Left ventricle myocardium inferior (tissue), 1 donor: ENCODE measurements at regions not wholly inside any gene's neighbourhood (a gene's known extent, or its start where the extent isn't known, plus 50 kb on each side); places are given as distances from the start of the nearest gene placed in this dataset.
"Not testable (repeated sequence)": the region's sequence is repeated elsewhere in the genome, so short reads cannot be mapped to it uniquely, and the experiment has no call there.

Source experiments
- DNase-seq: peaks from one replicate; pipeline ENCODE4 v3.0.0-alpha.2; 2020
- H3K27ac ChIP-seq: fragments of 200-600 bp; replicated peaks from 2 replicates; pipeline ENCODE4 v1.8.0; 2021
- H3K27me3 ChIP-seq: fragments of 200-600 bp; 2 replicates; pipeline ENCODE4 v1.8.0; 2021; ENCODE audit warnings: low read depth
- H3K36me3 ChIP-seq: fragments of 200-600 bp; 2 replicates; pipeline ENCODE4 v1.8.0; 2021
- H3K4me1 ChIP-seq: fragments of 200-600 bp; 2 replicates; pipeline ENCODE4 v1.8.0; 2021
- H3K4me3 ChIP-seq: fragments of 200-600 bp; 2 replicates; pipeline ENCODE4 v1.8.0; 2021; ENCODE audit warnings: mild to moderate bottlenecking, moderate library complexity
- H3K9me3 ChIP-seq: fragments of 200-600 bp; replicated peaks from 2 replicates; pipeline ENCODE4 v1.8.0; 2021
- intact Hi-C: fragments of 100-400 bp; cut with micrococcal nuclease; formaldehyde crosslinking; loops from one replicate; pipeline ENCODE4 v1.11.0; 2022
- TF ChIP-seq, protein P1 (sequence below): fragments of 200-600 bp; IDR thresholded peaks from 2 replicates; pipeline ENCODE4 v1.8.0; 2021; ENCODE audit warnings: antibody characterized with exemption, mild to moderate bottlenecking, borderline replicate concordance
- donor health status: DM: no; HTN: yes; CAD: no; lungs with severe emphysema.

DNA sequence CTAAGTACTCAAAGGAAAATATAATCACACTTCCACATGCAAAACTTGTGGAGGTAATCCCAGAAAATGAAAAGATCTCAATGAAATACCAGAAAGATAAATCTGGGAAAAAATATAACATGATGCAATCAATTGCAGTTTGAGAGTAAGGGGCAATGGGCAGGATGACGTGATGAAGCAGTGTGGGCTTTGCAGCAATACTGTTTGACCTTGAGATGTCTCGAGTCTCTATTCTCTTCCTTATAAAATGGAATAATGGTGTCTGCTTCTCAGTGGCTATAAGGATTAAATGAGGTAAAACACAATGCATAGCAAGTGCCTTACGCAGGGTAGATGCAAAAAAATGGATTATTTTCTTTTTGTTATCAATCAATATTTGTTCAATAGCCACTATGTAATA, 447.5 kb downstream of the BUD13 start:
- Histone ChIP-seq H3K27ac (no peak overlapping the region), H3K36me3 (no peaks in the 10 kb centered on the region), H3K9me3 (peaks cover 13% of the 10 kb centered on the region), H3K27me3 (peaks cover 5% of the 10 kb centered on the region), H3K4me1 (peaks cover 3% of the 10 kb centered on the region), H3K4me3 (no peak overlapping the region)
- DNase-seq = no peak
- intact Hi-C loops = no loop called here
- TF ChIP-seq, protein P1, sequence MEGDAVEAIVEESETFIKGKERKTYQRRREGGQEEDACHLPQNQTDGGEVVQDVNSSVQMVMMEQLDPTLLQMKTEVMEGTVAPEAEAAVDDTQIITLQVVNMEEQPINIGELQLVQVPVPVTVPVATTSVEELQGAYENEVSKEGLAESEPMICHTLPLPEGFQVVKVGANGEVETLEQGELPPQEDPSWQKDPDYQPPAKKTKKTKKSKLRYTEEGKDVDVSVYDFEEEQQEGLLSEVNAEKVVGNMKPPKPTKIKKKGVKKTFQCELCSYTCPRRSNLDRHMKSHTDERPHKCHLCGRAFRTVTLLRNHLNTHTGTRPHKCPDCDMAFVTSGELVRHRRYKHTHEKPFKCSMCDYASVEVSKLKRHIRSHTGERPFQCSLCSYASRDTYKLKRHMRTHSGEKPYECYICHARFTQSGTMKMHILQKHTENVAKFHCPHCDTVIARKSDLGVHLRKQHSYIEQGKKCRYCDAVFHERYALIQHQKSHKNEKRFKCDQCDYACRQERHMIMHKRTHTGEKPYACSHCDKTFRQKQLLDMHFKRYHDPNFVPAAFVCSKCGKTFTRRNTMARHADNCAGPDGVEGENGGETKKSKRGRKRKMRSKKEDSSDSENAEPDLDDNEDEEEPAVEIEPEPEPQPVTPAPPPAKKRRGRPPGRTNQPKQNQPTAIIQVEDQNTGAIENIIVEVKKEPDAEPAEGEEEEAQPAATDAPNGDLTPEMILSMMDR = no peak

DNA sequence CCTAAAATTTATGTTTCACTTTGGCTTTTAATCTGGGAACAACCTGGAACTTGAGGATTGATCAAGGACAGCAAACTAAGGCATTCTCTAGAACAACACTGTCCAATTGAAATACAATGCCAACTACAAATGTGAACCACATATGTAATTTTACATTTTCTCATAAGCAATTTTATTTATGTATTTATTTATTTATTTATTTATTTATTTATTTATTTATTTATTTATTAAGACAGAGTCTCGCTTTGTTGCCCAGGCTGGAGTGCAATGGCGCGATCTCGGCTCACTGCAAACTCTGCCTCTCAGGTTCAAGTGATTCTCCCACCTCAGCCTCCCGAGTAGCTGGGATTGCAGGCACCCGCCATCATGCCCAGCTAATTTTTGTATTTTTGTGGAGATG, 448.7 kb downstream of the BUD13 start:
- H3K9me3 ChIP-seq = peaks cover 13% of the 10 kb centered on the region
- H3K27ac ChIP-seq, intact Hi-C loops, DNase-seq, H3K4me1 ChIP-seq, H3K4me3 ChIP-seq, H3K27me3 ChIP-seq, H3K36me3 ChIP-seq: not testable (repeated sequence)

DNA sequence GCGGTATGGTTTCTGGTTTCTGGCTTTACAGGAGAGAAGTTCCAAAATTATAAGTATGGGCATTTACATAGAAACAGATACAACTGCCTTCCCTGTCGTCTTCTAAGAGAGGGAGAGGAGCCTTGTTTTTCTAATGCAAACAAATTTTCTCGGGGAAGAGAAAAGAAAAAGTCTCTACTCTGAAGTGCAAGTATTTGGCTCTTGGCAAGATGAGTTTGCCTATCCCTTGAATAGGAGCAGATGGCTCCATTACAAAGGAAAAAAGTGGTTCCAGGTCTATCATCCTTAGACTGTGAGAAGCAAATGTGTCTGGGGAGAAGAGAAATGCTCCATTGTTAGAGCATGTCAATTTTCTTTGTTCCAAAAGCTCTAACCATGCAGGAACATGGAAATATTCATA, 455.6 kb downstream of the BUD13 start:
- Histone ChIP-seq H3K36me3 (no peaks in the 10 kb centered on the region), H3K9me3 (peaks cover 13% of the 10 kb centered on the region), H3K27me3 (no peaks in the 10 kb centered on the region), H3K4me1 (peaks cover 14% of the 10 kb centered on the region), H3K27ac (no peak overlapping the region), H3K4me3 (no peak overlapping the region)
- DNase-seq = no peak
- TF ChIP-seq, protein P1 = no peak
- intact Hi-C loops = no loop called here

DNA sequence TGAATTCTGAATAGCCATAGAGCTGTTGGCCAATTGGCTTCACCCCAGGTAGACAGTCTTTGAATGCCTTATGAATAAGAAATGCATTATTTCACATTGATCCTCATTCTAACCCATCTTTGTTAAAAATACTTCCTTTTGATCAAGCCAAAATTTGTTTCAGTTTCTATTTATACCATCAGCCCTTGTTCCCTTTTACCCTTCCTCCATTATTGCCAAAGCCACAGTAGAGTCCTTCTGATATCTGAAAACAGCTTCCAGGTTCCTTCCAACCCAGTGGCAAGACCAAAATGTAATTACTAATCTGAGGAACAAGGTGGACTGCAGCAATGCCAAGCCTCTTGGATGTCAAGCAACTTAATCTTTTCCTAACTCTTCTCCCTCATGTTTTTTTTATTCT, 458.8 kb downstream of the BUD13 start:
- TF ChIP-seq, protein P1 = no peak

DNA sequence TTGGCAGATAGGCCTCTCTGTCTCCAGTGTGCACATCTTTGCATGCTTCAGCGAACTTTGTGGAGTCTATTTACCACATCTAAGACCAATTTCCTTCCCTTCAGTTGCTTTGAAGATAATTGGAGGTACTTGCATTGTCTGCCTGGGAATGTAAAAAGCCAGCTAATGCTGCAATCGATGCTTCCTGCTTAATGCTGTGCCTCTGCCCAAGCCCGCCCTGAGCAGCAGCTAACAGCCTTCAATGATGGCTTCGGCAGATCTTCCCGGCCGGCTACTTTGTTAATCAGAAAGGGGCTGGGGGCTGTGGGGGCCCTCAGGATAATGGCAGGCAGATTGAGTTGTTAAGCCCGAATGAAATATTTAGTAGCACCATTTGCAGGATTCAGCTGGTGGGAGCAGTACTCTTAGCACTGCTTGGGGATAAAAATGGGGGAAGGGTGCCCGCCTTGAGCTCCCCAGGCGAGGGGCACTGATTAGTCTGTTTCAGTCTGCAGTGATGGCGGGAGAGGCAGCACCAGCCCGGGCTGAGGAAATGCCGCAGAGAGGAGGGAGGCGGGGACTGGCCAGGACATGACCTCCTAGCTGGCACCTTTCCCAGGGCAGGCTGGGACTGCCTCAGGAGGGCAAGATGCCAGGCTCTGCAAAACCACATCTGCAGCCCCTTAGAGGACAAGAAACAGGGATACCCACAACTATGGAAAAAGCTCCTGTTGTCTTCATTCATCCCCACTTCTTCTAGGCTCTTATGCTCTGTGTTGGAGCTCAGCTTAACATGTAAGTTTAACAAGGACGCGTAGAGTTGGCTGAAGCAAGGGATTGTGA, 460.0 kb downstream of the BUD13 start:
- no peaks in the 10 kb centered on the region for H3K9me3 ChIP-seq
- intact Hi-C loops = no loop called here
- peaks cover 14% of the 10 kb centered on the region for H3K4me1 ChIP-seq
- H3K27me3 ChIP-seq = no peaks in the 10 kb centered on the region
- peak; percentile 86 for DNase-seq
- H3K27ac ChIP-seq = no peak overlapping the region
- no peaks in the 10 kb centered on the region for H3K36me3 ChIP-seq
- TF ChIP-seq, protein P1 = no peak
- H3K4me3 ChIP-seq = peak overlapping the region; percentile 24

More for the DNA sequence above, 458.8 kb downstream of the BUD13 start:
- no peaks in the 10 kb centered on the region for H3K9me3 ChIP-seq
- intact Hi-C loops = no loop called here
- no peaks in the 10 kb centered on the region for H3K27me3 ChIP-seq
- H3K4me3 ChIP-seq = no peak overlapping the region
- H3K4me1 ChIP-seq = peaks cover 14% of the 10 kb centered on the region
- no peaks in the 10 kb centered on the region for H3K36me3 ChIP-seq
- DNase-seq = no peak
- no peak overlapping the region for H3K27ac ChIP-seq

DNA sequence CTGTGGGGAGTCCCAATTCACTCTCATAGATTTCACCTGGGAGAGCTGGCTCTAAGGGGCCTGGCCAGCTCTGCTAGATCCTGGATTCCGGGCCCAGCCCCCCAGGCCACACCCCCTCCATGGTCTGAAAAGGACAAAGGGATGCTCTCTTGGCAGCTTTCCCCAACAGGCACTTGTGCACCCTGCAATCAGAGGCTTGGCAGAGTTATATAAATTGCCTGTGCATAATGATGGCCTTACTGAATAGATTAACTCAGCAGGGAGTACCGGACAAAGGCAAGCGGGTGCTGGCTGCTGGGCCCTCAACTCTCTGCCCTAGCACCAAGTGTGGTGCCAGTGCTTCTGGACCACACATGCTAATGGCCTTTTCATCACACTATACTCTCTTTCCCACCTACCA, 461.6 kb downstream of the BUD13 start:
- Histone ChIP-seq H3K36me3 (no peaks in the 10 kb centered on the region), H3K27me3 (peaks cover 4% of the 10 kb centered on the region), H3K9me3 (no peaks in the 10 kb centered on the region), H3K4me3 (no peak overlapping the region), H3K27ac (no peak overlapping the region), H3K4me1 (peaks cover 14% of the 10 kb centered on the region)
- intact Hi-C loops = no loop called here
- no peak for DNase-seq
- TF ChIP-seq, protein P1 = no peak
